ENCODE measurements at regions not wholly inside any gene's neighbourhood (a gene's known extent, or its start where the extent isn't known, plus 50 kb on each side); places are given as distances from the start of the nearest gene placed in this dataset.
"Not testable (repeated sequence)": the region's sequence is repeated elsewhere in the genome, so short reads cannot be mapped to it uniquely, and the experiment has no call there.

DNA sequence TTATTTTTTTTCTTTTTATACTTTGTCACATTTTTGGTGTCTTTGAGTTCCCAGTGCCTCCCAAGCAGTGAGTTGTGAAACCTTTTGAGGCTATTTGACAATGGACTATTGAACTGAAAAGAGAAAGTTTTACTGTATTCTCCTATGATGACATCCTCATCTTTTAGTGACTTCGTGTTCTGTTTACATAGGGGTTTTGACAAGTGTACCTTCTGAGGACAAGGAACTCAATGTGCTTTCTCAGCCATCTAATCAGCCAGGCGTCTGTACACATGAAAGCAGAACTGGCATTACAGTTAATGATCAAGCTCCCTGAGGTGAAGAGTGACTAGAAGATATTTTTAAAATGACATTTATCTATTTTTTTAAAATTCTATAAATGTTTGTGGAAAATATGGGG is 175.5 kb downstream of the ANXA1 start:
- H3K4me3 ChIP-seq (ENCODE audit: low read depth, low read length): no peak overlapping the region
- DNase-seq (ENCODE audit: low read depth): no peak
- TF ChIP-seq, protein P1, sequence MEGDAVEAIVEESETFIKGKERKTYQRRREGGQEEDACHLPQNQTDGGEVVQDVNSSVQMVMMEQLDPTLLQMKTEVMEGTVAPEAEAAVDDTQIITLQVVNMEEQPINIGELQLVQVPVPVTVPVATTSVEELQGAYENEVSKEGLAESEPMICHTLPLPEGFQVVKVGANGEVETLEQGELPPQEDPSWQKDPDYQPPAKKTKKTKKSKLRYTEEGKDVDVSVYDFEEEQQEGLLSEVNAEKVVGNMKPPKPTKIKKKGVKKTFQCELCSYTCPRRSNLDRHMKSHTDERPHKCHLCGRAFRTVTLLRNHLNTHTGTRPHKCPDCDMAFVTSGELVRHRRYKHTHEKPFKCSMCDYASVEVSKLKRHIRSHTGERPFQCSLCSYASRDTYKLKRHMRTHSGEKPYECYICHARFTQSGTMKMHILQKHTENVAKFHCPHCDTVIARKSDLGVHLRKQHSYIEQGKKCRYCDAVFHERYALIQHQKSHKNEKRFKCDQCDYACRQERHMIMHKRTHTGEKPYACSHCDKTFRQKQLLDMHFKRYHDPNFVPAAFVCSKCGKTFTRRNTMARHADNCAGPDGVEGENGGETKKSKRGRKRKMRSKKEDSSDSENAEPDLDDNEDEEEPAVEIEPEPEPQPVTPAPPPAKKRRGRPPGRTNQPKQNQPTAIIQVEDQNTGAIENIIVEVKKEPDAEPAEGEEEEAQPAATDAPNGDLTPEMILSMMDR (conservative IDR thresholded peaks at IDR 0.05; ENCODE audit: low read depth, low read length): no peak

DNA sequence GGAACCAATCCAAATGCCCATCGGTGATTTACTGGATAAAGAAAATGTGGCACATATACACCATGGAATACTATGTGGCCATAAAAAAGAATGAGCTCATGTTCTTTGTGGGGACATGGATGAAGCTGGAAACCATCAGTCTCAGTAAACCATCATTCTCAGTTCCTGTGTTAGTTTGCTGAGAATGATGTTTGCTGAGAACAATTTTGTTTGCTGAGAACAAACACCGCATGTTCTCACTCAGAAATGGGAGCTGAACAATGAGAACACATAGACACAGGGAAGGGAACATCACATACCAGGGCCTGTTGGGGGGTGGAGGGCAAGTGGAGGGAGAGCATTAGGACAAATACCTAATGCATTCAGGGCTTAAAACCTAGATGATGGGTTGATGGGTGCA is 185.5 kb downstream of the ANXA1 start:
- not testable (repeated sequence) for DNase-seq (ENCODE audit: low read depth); H3K4me3 ChIP-seq (ENCODE audit: low read depth, low read length)

DNA sequence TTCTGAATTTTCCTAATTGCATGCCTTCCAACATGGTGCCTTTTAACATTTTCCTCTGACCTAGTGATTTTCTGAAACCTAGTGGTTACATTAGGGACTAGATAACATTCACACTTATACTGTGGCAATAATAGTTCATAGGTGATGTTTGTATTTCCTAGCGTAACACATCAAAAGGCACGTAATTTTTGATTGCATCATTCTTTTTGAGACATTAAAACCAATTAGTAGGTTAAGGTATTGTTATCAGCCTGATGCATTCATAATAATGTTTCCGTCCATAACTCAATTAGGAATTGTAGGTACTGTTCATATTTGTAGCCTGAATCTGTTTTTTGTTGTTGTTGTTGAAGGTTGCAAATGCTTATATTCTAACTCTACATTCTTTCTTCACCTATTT is 192.4 kb downstream of the ANXA1 start:
- no peak overlapping the region for H3K4me3 ChIP-seq (ENCODE audit: low read depth, low read length)
- TF ChIP-seq, protein P1 (conservative IDR thresholded peaks at IDR 0.05; ENCODE audit: low read depth, low read length): no peak
- no peak for DNase-seq (ENCODE audit: low read depth)

DNA sequence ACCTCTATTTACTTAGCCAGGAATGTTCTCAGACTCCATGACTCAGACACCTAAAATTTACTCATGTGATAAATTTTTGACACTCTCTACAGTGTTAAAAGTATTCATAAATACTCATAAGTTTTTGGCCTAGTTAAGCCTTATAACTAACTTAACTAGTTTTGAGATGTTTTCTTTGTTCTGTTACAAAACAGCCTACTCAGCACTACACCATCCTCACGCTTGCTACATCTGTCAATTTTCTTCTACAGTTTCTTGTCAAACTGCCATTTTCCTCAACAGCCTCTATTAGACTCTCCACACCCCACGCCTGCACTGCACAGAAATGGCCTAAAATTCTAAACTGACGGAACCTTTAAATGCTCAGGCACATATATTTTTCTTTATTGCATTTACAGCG is 195.5 kb downstream of the ANXA1 start:
- DNase-seq (ENCODE audit: low read depth): no peak
- TF ChIP-seq, protein P1 (conservative IDR thresholded peaks at IDR 0.05; ENCODE audit: low read depth, low read length): no peak
- H3K4me3 ChIP-seq (ENCODE audit: low read depth, low read length): no peak overlapping the region

DNA sequence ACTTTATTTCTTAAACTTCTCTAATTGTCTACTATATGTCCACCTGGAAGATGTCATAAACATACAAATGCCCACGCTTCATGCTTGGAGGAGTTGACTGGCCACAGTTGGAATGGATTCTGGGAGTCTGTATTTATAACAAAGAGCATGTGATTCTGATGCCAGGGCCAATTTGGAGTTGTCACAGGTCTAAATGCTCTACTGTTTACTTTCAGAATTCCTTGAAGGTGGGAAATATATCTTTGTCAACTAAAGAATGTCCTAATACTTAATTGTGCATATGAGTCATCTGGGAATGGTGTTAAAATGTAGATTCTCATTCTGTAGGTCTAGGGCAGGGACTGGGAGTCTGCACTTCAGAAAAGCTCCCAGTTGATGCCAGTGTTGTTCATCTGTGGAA is 196.1 kb downstream of the ANXA1 start:
- no peak for DNase-seq (ENCODE audit: low read depth)
- H3K4me3 ChIP-seq (ENCODE audit: low read depth, low read length): no peak overlapping the region
- TF ChIP-seq, protein P1 (conservative IDR thresholded peaks at IDR 0.05; ENCODE audit: low read depth, low read length): no peak

DNA sequence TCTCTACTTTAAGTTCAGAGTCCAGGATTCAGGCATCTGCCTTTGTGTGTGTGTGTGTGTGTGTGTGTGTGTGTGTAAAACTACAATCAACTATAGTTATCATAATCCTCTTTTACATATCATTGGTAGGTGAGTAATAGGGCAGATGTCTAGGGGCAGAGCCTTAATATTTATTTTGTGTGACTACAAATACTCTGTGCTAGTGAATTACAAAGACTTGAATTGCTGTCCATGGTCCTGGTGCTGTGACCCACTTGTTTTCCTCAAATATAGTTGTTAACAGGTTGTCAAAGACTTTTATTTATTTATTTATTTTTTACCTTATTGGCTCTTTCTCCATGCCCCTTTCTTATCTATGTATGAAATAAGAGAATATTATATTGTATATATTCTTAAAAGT is 196.8 kb downstream of the ANXA1 start:
- no peak for DNase-seq (ENCODE audit: low read depth)
- H3K4me3 ChIP-seq (ENCODE audit: low read depth, low read length): no peak overlapping the region
- TF ChIP-seq, protein P1 (conservative IDR thresholded peaks at IDR 0.05; ENCODE audit: low read depth, low read length): no peak

DNA sequence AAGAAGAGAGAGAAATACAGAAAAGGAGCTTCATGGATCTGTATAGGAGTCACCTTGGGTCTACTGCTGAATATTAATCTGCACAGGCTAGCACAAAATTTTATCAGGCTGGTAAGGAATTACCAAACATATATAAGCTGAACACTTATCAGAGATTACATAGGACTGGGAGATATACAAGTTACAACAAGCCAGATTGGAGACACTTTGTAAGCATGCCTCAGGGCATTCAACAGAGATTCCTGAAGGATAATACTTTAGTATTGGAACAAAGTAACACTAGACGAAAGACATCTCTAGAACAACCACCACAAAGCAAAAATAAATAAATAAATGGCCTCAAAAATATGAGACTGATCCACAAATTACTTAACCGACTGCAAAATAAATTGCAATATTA is 197.8 kb downstream of the ANXA1 start:
- TF ChIP-seq, protein P1 (conservative IDR thresholded peaks at IDR 0.05; ENCODE audit: low read depth, low read length): no peak
- no peak for DNase-seq (ENCODE audit: low read depth)
- no peak overlapping the region for H3K4me3 ChIP-seq (ENCODE audit: low read depth, low read length)

DNA sequence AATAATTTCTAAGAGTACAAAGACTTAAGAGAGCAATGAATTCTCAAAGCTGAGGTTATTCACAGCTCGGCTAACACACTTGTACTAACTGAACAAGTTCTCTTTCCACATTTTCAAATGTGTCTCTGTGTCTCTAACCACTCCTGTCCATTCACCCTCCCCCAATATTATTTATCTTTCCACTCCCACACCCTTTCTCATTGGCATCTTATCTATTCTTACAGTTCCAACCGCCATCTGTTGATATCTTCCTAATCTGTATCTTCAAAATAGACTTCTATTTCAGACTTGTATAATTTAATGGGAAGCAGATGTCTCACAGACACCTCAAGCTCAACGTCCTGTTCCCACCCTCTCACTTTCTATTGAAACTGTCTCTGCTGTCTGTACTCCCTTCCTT is 205.9 kb downstream of the ANXA1 start:
- DNase-seq (ENCODE audit: low read depth): no peak
- H3K4me3 ChIP-seq (ENCODE audit: low read depth, low read length): no peak overlapping the region
- TF ChIP-seq, protein P1 (conservative IDR thresholded peaks at IDR 0.05; ENCODE audit: low read depth, low read length): no peak
